ENCODE measurements at regions not wholly inside any gene's neighbourhood (a gene's known extent, or its start where the extent isn't known, plus 50 kb on each side); places are given as distances from the start of the nearest gene placed in this dataset.

DNA sequence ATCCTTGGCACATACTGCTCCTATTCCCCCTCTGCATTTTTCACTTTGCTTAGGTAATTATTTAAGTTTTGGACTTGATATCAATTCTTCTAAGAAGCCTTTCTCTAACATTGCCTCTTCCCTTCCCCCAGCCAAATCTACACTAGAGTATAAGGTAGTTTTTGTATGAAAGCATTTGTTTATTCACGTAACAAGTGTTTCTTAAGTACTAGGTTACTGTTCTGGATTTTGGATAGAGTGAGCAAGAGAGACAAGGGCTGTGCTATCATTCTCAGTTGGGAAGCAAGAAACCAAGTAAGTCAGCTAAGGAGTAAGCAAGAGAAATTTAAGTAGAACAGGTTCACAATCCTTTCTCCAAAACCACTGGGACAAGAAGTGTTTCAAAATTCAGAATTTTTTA lies 55.9 kb upstream of the HHIP start:
- TF ChIP-seq, protein P1, sequence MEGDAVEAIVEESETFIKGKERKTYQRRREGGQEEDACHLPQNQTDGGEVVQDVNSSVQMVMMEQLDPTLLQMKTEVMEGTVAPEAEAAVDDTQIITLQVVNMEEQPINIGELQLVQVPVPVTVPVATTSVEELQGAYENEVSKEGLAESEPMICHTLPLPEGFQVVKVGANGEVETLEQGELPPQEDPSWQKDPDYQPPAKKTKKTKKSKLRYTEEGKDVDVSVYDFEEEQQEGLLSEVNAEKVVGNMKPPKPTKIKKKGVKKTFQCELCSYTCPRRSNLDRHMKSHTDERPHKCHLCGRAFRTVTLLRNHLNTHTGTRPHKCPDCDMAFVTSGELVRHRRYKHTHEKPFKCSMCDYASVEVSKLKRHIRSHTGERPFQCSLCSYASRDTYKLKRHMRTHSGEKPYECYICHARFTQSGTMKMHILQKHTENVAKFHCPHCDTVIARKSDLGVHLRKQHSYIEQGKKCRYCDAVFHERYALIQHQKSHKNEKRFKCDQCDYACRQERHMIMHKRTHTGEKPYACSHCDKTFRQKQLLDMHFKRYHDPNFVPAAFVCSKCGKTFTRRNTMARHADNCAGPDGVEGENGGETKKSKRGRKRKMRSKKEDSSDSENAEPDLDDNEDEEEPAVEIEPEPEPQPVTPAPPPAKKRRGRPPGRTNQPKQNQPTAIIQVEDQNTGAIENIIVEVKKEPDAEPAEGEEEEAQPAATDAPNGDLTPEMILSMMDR (conservative IDR thresholded peaks at IDR 0.05; ENCODE audit: low read depth, low read length) = no peak
- no peak for TF ChIP-seq EZH2 (IDR thresholded peaks at IDR 0.05; ENCODE audit: borderline replicate concordance, low read depth, low read length, poor library complexity, severe bottlenecking)
